Activated B cell treated with CpG ODN at 0.5 μM for 24 hours (primary cell): ENCODE measurements at regions not wholly inside any gene's neighbourhood (a gene's known extent, or its start where the extent isn't known, plus 50 kb on each side); places are given as distances from the start of the nearest gene placed in this dataset.

Source experiments
- ATAC-seq: fragments of 200-7000 bp; cut with Tn5 transposase; one replicate; pipeline ENCODE4 v1.10.0; 2021; ENCODE audit warnings: low read depth, mild to moderate bottlenecking, moderate library complexity
- CTCF ChIA-PET: fragments of 350-600 bp; sonication (Branson Sonifier 250); formaldehyde crosslinking; loops from one replicate; lab custom pipeline; 2021; ENCODE audit warnings: antibody characterized with exemption; lab: Charles Lee
- POLR2A ChIA-PET: fragments of 350-600 bp; sonication (Branson Sonifier 250); formaldehyde crosslinking; loops from one replicate; lab custom pipeline; 2021; ENCODE audit warnings: antibody characterized with exemption; lab: Charles Lee
- DNase-seq: peaks from one replicate; pipeline ENCODE4 v3.0.0; 2022
- H3K27ac Mint-ChIP-seq: one replicate; pipeline ENCODE4 v1.8.0; 2020; ENCODE audit warnings: mixed read lengths
- H3K27me3 Mint-ChIP-seq: one replicate; pipeline ENCODE4 v1.8.0; 2021; ENCODE audit warnings: mixed read lengths
- H3K36me3 Mint-ChIP-seq: one replicate; pipeline ENCODE4 v1.8.0; 2021; ENCODE audit warnings: low read depth, mixed read lengths
- H3K4me1 Mint-ChIP-seq: one replicate; pipeline ENCODE4 v1.8.0; 2021; ENCODE audit warnings: mixed read lengths
- H3K4me3 Mint-ChIP-seq: one replicate; pipeline ENCODE4 v1.8.0; 2020; ENCODE audit warnings: mild to moderate bottlenecking, mixed read lengths
- H3K9me3 Mint-ChIP-seq: one replicate; pipeline ENCODE4 v1.8.0; 2020; ENCODE audit warnings: mixed read lengths
- intact Hi-C: fragments of 100-400 bp; cut with micrococcal nuclease; formaldehyde crosslinking; loops from one replicate; pipeline ENCODE4 v1.15.1; 2024
- TF ChIP-seq, protein P1 (sequence below): fragments of 200-600 bp; IDR thresholded peaks from one replicate; pipeline ENCODE4 v1.8.0; 2022; ENCODE audit warnings: antibody characterized with exemption, mild to moderate bottlenecking

DNA sequence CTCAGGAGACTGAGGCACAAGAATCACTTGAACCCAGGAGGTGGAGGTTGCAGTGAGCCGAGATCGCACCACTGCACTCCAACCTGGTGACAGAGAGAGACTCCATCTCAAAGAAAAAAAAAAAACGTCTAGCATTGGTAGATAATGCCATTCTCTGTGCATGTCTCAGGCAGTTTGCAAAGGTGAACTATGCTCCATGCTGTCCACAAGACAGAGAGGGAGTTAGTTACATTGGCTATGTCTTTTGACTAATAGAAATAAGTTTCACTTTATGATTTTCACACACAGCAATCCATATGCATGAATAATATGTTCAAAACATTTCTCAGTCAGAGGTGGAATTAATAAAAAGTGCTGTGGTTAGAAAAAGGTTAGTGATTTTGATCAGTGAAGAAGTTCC is 591.4 kb downstream of the ETS1 start:
- POLR2A ChIA-PET: no interaction called here
- H3K27ac Mint-ChIP-seq: no peak overlapping the region
- CTCF ChIA-PET: no interaction called here
- TF ChIP-seq, protein P1, sequence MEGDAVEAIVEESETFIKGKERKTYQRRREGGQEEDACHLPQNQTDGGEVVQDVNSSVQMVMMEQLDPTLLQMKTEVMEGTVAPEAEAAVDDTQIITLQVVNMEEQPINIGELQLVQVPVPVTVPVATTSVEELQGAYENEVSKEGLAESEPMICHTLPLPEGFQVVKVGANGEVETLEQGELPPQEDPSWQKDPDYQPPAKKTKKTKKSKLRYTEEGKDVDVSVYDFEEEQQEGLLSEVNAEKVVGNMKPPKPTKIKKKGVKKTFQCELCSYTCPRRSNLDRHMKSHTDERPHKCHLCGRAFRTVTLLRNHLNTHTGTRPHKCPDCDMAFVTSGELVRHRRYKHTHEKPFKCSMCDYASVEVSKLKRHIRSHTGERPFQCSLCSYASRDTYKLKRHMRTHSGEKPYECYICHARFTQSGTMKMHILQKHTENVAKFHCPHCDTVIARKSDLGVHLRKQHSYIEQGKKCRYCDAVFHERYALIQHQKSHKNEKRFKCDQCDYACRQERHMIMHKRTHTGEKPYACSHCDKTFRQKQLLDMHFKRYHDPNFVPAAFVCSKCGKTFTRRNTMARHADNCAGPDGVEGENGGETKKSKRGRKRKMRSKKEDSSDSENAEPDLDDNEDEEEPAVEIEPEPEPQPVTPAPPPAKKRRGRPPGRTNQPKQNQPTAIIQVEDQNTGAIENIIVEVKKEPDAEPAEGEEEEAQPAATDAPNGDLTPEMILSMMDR: no peak
- intact Hi-C loops: no loop called here
- DNase-seq (no peak), ATAC-seq (no peak)
- no peaks in the 10 kb centered on the region for H3K4me1 Mint-ChIP-seq
- peaks cover 5% of the 10 kb centered on the region for H3K27me3 Mint-ChIP-seq
- H3K4me3 Mint-ChIP-seq: no peak overlapping the region
- no peaks in the 10 kb centered on the region for H3K9me3 Mint-ChIP-seq
- no peaks in the 10 kb centered on the region for H3K36me3 Mint-ChIP-seq

DNA sequence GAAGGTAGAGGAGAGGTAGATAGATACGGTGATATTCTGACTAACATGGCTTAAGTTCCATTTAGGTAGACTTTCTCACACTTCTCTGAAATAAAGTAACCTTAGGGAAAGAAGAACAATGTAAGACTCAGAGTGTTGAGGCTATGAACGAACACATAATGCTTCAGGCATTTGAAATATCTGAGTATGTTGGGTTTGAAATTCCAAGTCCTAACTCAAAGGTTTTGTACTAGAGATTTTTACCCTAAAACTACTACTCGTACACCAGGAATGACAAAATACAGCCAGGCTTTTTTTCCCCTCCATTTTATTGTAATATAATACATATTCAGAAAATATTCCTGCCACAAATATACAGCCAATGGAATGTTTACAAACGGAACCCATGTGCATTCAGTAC is 592.6 kb downstream of the ETS1 start:
- peaks cover 5% of the 10 kb centered on the region for H3K27me3 Mint-ChIP-seq
- no peak overlapping the region for H3K27ac Mint-ChIP-seq
- H3K4me1 Mint-ChIP-seq: no peaks in the 10 kb centered on the region
- no peak for DNase-seq
- no peaks in the 10 kb centered on the region for H3K36me3 Mint-ChIP-seq
- ATAC-seq: no peak
- ChIA-PET POLR2A (no interaction called here), CTCF (no interaction called here)
- intact Hi-C loops: no loop called here
- no peak overlapping the region for H3K4me3 Mint-ChIP-seq
- H3K9me3 Mint-ChIP-seq: no peaks in the 10 kb centered on the region
- TF ChIP-seq, protein P1: no peak

DNA sequence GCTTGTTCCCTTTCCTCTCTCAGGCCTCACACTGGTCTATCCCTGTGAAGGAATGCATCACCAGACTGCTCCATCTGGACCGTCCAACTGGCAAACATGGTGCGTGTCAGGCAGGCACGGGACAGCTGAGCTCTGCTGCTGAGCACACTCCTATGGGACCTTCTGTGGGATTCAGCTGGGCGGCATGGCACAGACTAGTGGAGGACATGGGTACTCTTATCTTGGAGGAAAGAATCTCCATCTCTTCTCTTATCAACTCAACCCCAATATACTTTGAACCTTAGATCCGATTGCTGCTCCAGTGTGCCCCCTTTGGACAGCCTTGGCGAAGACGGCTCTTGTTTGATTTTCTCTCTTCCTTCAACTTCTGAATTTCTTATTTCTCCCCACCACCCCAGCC is 593.6 kb downstream of the ETS1 start:
- POLR2A ChIA-PET: no interaction called here
- H3K9me3 Mint-ChIP-seq: no peaks in the 10 kb centered on the region
- no peak overlapping the region for H3K4me3 Mint-ChIP-seq
- intact Hi-C loops: no loop called here
- H3K36me3 Mint-ChIP-seq: no peaks in the 10 kb centered on the region
- ATAC-seq: no peak
- no peak overlapping the region for H3K27ac Mint-ChIP-seq
- CTCF ChIA-PET: no interaction called here
- TF ChIP-seq, protein P1: no peak
- no peak for DNase-seq
- no peaks in the 10 kb centered on the region for H3K4me1 Mint-ChIP-seq
- H3K27me3 Mint-ChIP-seq: peaks cover 5% of the 10 kb centered on the region

DNA sequence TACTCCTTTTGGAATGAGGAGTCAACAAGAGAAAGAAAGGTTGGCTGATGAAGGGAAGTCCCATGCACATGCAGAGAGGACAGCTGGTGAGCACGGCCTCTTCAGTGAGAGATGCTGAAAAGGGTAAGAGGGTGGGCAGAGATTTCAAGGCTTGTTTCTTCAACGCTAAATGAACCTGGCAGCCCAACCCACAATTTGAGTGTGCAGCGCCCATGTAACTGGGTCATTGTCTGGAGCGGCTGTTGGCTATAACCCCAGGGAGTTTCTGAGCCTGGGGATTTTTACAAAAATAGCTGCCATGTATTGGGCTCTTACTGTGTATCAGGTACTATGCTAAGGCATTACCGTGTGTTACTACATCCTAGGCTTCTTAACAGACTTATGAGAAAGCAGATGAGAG is 594.1 kb downstream of the ETS1 start:
- Mint-ChIP-seq H3K27me3 (peaks cover 5% of the 10 kb centered on the region), H3K4me1 (no peaks in the 10 kb centered on the region), H3K4me3 (no peak overlapping the region), H3K36me3 (no peaks in the 10 kb centered on the region), H3K9me3 (no peaks in the 10 kb centered on the region), H3K27ac (no peak overlapping the region)
- intact Hi-C loops: no loop called here
- ChIA-PET CTCF (no interaction called here), POLR2A (no interaction called here)
- TF ChIP-seq, protein P1: no peak
- no peak for ATAC-seq
- DNase-seq: no peak

DNA sequence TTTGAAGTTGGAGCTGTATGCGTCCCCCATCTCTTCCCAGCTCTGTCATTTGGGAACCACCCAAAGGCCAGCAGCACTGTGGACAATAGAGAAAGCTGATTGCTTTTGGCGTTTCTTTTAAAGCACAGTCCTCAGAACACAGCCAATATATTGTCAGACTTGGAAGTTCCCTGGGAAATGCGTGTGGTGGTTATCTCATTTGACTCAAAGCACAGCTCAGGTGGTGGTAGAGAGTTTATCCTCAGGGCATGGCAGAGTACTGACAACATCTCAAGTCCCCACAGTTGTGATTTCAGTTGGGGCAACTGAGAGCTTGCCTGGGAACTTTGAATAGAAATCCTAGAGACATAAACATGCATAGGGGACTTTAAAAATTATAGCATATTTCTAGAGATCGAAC is 601.3 kb downstream of the ETS1 start:
- Mint-ChIP-seq H3K27ac (no peak overlapping the region), H3K36me3 (no peaks in the 10 kb centered on the region), H3K9me3 (peaks cover 3% of the 10 kb centered on the region), H3K27me3 (peaks cover 8% of the 10 kb centered on the region), H3K4me1 (no peaks in the 10 kb centered on the region), H3K4me3 (no peak overlapping the region)
- DNase-seq (no peak), ATAC-seq (no peak)
- intact Hi-C loops: no loop called here
- POLR2A ChIA-PET: no interaction called here
- CTCF ChIA-PET: no interaction called here
- TF ChIP-seq, protein P1: no peak
